GM18858 (cell line): ENCODE measurements at regions not wholly inside any gene's neighbourhood (a gene's known extent, or its start where the extent isn't known, plus 50 kb on each side); places are given as distances from the start of the nearest gene placed in this dataset.
"Not testable (repeated sequence)": the region's sequence is repeated elsewhere in the genome, so short reads cannot be mapped to it uniquely, and the experiment has no call there.

Experiments
- ATAC-seq: cut with Tn5 transposase; IDR thresholded peaks from one replicate; pipeline ENCODE4 v1.9.1; 2021; ENCODE audit not compliant: unreplicated experiment

DNA sequence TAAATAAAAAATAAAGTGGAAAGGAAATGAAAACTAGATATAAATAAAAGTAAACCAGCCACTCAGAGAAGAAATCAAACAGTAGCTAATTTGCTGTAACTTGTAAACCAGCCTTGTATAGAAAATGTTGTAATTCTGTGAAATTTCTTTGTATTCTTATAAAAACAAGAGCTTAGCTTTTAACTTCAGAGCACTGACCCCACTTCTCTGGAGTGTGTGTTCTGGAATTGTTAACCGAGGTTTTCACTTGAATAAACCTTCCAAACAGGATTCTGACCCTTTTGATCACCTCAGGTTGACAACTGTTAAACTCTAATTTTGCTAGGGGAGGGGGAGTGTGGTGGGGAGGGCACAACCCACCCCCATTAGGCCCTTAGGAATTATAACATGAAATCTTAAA, 151.9 kb upstream of the TRIM24 start:
- ATAC-seq, result no peak

DNA sequence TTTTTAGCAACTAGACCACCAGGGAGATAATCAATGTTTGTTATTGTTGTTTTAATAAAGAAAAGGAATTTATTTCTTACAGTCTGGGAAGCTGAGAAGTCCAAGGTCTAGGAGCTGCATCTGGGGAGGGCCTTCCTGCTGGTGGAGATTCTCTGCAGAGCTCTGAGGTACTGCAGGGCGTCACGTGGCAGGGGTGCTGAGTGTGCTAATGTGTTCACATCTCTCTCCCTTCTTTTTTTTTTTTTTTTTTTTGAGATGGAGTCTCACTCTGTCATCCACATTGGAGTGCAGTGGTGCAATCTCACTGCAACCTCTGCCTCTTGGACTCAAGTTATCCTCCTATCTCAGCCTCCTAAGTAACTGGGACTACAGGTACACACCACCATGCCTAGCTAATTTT, 150.9 kb upstream of the TRIM24 start:
- no peak for ATAC-seq

DNA sequence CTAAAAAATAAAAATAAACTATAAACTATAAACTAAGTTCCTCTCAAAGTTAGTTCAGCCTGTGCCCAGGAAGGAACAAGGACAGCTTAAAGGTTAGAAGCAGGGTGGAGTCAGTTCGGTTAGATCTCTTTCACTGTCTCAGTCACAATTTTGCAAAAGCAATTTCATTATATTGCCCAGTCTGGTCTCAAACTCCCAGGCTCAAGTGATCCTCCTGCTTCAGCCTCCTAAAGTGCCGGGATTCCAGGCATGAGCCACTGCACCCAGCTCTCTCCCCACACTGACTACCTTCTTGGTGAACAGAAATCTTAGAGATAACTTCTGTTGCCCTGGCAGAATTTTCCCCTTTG, 146.3 kb upstream of the TRIM24 start:
- no peak for ATAC-seq

DNA sequence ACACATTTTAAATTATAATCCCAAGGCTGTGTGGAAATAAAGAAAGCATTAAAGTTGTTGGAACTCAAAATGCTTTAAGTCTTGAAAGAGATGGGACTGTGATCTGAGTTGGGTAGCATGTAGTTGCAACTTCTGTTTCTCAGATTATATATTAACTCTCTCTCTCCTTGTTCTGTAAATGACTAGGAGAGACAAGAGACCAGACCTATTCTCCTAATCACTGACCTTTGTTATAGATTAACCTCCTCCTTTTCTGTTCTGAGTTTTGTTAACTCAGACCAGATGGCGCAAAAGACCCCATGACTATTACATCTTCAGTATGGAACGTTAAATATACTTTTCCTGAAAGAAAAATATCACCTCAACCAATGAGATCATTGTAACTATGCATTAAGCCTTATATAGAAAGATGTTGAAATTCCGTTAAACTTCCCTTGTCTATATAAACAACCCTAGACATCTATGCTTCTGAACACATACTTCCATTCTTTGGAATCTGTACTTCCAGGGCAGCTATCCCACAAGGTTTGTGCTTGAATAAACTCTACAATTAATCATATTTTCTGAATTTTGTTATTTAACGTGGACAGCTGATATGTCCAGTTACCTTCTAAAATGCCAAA, 143.5 kb upstream of the TRIM24 start:
- ATAC-seq, result peak; percentile 94

DNA sequence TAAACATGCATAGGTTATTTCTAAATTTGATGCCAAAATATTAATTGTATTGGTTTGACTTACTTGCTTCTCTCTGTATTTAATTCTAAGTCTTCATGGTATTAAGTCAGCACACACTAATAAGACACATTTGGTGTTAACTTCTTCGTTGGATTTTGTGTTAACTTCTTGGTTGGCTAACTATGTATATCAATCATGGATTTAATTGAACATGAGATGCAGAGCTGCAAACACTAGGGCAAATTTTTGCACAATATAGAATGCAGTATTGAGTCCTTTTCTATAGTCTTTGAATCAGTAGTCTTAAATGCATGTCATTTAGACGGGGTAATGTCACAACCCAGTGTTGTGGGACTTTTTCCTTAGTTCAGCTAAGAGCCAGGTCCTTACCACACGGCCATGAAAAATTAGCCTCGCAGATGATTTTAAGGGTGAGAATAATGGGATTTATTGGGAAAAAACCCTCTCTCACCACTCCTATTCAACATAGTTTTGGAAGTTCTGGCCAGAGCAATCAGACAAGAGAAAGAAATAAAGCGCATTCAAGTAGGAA, 142.9 kb upstream of the TRIM24 start:
- no peak for ATAC-seq

DNA sequence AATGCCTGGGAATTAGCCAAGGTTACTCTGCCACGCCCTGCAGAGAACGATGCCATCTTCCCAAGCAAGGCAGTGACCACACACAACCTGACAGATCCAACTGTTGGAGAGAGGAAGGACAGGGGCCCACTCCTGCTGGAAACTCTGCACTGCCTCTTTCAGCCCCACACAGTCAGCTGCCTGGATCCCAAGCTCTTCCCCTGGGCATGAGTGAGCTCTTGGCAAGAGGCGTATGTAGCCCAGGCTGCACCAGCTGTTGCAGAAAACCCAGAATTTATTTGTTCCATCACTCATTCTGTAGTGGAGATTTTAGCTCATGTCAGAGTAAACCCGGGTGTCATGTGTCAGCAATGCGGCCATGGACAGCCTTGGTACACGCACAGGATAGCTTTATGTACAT, 135.1 kb upstream of the TRIM24 start:
- no peak for ATAC-seq

DNA sequence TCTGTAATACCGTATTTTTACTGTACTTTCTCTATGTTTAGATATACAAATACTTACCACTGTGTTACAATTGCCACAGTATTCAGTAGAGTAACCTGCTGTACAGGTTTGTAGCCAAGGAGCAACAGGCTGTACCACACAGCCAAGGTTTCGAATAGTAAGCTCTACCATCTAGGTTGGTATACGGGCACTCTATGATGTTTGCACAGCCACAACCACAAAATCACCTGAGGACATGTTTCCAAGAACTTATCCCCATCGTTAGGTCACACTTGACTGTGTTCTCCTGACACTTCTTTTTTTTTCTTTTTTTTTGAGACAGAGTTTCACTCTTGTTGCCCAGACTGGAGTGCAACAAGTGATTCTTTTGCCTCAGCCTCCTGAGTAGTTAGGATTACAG, 134.6 kb upstream of the TRIM24 start:
- ATAC-seq, result no peak

DNA sequence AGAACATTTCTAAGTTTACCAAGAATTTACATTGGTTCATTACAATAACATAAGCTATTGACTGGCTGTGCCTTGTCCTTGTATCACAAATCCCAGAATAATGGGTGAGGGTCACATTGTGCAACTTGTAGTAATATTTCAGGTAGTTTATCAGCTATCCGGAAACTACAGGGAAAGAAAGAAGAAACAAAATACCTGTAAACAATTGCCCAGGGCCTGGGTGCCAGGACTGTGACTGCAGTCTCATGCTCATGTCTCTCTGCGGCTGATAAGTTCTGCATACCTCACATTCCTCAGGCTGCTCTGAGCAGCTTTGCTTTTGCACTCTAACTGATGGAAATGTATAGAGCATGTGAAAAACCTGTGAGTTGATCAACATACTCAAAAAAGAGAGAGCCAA, 131.8 kb upstream of the TRIM24 start:
- ATAC-seq, result no peak

DNA sequence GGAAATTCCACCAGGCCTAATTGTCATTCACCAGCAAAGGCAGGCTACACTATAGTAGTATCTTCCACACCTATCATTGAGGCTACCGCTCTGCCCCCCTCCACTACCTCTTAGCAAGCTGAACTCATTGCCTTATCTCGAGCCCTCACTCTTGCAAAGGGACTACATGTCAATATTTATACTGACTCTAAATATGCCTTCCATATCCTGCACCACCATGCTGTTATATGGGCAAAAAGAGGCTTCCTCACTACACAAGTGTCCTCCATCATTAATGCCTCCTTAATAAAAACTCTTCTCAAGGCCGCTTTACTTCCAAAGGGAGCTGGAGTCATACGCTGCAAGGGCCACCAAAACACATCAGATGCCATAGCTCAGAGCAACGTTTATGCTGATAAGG, 127.2 kb upstream of the TRIM24 start:
- ATAC-seq, result not testable (repeated sequence)

DNA sequence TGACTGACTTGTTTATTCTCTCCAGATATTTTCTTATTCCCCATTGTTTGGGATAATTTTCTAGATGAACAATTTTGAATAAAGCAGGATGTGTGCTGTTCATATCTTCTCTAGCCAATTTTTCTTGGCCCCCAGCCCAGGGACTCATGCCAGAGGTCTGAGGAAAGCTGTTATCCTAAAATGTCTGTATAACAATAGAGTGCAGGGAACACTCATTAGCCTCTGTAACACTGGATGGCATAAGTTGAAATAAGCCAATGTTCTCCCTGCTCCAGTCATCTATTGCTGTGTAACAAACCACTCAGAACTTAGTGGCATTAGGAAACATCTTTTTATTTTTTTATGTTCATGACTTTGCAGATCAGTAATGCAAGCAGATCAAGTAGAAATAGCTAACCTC, 121.7 kb upstream of the TRIM24 start:
- no peak for ATAC-seq

DNA sequence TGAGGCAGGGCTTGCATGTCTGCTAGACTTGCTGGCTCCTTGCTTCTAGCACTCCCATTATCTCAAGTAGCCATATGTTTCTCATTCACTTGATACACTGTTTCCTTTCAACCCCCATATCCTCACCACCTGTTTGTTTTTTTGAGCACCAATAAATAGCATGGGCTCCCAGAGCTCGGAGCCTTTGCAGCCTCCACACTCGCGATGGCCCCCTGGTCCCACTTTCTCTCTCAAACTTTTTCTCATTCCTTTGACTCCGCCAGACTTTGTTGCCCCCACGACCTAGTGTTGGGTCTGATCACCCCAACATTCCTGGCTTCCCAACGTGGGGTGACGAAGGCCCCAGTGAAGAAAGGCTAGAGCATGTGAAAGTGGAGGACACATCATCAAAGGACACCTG, 120.8 kb upstream of the TRIM24 start:
- ATAC-seq, result not testable (repeated sequence)

DNA sequence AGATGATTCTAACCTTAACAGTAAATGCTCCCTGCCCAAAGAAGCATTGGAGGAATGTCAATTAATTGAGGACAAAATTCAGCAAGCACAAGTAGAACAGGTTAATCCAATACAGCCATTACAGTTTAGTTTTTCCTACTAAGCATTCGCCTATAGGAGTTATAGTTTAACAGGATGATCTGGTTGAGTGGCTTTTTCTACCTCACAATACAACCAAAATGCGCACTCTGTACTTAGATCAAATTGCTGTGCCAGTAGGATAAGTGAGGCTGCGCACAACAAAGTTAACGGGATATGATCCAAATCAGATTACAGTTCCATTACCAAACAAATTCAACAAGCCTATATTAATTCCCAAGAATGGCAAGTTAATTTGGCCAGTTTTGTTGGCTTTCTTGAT, 117.1 kb upstream of the TRIM24 start:
- no peak for ATAC-seq

DNA sequence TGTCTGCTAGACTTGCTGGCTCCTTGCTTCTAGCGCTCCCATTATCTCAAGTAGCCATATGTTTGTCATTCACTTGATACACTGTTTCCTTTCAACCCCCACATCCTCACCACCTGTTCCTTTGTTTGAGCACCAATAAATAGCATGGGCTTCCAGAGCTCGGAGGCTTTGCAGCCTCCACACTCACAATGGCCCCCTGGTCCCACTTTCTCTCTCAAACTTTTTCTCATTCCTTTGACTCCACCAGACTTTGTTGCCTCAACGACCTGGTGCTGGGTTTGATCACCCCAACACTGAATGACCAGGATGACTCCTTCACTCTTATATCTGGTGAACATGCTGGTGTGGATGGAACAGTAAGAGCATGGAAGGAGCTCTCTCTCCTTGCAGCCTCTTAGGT, 114.5 kb upstream of the TRIM24 start:
- no peak for ATAC-seq

DNA sequence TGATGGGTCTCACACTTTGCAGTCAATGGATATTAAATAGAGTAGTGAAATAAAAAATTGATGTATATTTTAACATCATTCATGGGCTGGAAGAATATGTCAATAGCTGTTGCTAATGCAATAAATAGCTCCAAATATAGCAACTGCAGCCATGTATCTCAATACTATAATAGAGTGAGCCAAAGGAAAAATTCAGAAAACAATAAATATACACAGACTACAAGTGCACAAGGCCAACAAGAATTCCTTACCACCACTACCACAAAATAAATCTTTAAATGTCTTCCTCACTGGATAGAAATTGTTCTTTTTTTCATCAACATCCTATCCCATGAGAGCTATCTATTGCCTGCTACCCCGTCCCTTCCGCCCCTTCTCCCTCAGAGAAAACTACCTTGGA, 113.1 kb upstream of the TRIM24 start:
- no peak for ATAC-seq

DNA sequence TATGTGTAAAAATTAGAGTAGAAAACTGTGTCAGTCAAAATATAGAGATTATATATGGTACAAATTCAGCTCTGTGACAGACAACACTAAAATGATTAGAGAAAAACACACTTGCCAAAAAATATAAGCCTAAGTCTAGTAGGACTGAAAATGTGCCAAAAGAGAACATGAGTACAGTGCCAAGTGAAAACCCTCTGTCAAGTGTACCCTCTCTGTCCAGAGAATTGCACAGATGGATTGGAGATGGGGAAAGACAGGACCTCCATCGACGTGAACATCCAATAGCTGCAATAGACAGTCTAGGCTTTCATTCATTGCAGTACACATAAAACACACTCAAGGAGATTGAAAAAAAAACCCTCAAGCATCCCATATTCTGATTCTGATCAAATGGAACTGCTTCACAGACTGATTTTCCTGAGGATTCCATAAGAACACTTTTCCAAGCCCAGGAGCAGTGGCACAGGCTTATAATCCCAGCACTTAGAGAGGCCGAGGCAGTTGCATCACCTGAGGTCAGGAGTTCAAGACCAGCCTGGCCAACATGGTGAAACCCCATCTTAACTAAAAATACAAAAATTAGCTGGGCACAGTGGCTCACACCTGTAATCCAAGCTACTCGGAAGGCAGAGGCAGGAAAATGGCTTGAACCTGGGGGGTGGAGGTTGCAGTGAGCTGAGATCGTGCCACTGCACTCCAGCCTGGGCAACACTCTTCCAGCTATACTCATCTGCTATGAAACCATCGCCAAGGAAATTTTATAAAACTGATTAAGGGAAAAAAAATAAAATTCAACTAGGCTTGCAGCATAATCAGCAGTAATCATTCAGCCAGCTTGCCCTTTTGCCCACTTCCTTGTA, 110.0 kb upstream of the TRIM24 start:
- no peak for ATAC-seq

DNA sequence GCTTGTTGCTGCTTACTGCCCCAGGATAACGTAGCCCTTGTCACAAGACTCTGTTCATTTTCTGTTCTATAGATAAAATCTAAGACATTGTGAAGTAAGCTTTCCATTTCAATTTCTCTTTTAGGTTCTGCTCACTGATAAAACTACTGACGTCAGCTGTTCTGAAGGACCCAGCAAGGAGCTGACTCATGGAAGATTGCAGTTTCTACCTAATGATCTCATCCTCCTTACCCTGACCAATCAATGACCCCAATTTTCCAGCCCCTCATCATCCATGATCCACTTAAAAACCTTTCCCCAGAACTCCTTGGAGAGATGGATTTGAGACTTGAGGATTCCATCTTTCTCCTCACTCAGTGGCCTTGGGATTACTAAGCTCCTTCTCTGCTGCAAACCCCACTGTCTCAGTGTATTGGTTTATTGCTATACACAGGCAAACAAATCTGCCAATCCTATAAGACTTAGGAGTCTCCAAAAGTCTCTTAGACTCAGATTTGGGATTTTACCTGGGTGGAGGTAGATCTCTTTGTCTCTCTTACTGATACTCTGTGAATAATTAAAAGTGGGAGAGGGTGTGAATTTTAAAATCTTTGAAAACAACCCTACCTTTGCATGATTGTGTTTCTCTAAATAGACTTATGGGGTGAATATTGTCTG, 109.2 kb upstream of the TRIM24 start:
- ATAC-seq, result no peak

DNA sequence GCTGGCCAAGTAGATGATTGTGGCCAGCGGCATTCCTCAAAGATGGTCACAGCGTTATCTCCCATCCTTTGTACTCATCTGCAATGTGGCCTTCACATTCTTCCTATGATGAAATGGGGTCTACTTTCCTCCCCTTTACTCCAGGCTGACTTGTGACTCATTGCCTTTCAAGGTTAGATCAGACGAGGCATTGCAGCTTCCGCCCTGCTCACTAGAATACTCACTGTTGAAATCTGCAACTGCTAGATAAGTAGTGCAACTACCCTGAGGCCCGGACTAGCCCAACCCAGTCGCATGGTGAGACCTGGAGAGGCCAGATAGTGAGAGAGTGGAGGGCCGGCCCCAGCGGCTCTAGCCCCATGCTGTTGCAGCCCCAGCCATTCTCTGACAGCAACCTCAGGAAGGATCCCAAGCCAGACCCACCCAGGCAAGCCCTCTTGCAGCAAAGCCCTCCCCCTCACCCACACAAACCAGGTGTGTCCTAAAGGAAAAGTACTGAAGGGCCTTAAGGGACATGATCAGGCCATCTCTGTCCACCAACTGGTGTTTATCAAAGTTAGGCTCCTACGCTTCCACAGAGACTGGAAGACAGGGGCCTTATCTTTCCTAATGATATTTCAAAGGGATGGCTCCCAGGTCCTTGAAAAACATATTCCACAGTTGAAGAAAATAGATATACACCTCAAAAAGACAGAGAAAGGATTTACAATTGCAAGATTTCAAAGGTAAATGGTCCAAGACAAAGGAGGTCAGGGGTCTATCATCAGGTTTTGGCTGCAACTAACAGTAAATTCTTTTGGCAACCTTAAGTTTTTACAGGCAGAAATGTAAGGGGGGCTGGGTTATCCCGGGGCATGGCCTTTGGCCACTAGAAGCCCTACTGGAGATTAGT, 107.2 kb upstream of the TRIM24 start:
- no peak for ATAC-seq

DNA sequence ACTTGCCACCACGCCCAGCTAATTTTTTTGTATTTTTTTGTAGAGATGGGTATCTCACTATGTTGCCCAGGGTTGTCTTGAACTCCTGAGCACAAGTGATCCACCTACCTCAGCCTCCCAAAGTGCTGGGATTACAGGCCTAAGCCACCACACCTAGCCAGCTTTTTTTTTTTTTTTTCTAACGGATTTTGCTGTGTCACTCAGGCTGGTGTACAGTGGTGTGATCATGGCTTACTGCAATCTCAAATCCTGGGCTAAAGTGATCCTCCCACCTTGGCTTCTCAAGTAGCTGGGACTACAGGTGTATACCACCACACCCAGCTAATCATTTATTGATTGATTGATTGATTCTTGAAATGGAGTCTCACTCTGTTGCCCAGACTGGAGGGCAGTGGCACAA, 106.0 kb upstream of the TRIM24 start:
- no peak for ATAC-seq

DNA sequence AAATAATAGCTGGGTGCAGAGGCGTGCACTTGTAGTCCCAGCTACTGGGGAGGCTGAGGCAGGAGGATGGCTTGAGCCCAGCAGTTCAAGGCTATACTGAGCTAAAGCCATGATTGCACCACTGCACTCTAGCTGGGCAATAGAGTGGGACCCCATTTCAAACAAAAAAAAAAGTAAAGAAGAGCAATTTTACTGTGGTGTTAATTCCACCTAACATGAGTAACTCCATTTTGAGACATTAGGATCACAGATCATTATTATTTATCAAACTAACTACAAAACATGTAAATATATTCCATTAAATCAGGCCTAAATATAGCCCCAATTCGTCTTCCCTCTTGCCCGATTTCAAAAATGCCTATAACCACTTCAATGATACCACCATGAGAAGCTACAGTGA, 104.8 kb upstream of the TRIM24 start:
- no peak for ATAC-seq

DNA sequence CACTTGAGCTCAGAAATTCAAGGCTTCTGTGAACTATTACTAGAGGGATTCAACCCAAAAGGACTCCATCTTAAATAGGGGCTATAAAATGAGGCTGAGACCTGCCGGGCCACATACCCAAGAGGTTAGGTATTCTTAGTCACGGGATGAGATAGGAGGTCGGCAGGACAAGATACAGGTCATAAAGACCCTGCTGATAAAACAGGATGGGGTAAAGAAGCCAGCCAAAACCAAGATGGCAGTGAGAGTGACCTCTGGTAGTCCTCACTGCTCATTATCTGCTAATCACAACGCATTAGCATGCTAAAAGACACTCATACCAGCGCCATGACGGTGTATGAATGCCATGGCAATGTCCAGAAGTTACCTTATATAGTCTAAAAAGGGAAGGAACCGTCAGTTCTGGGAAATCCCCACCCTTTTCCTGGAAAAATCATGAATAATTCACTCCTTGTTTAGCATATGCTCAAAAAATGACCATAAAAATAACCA, 101.2 kb upstream of the TRIM24 start:
- no peak for ATAC-seq
